NCI-H1092 treated with DMSO at 0.1 percent for 48 hours (cell line): ENCODE measurements at regions not wholly inside any gene's neighbourhood (a gene's known extent, or its start where the extent isn't known, plus 50 kb on each side); places are given as distances from the start of the nearest gene placed in this dataset.
A peak's percentile ranks its signal among the peaks of the same experiment; 100 is the strongest.
"Not testable (repeated sequence)": the region's sequence is repeated elsewhere in the genome, so short reads cannot be mapped to it uniquely, and the experiment has no call there.

ENCODE experiments used
- DNase-seq: peaks from one replicate; lab custom pipeline; 2025; lab: John Stamatoyannopoulos, UW

GRCh38 chr4:4037399-4038138, 189.2 kb downstream of the OTOP1 start:
- not testable (repeated sequence) for DNase-seq

- not testable (repeated sequence) for DNase-seq
These were observed 180.9 kb downstream of the OTOP1 start for GRCh38 chr4:4045823-4046222.

GRCh38 chr4:4046686-4047085, 180.0 kb downstream of the OTOP1 start:
- not testable (repeated sequence) for DNase-seq

- DNase-seq: not testable (repeated sequence)
These were observed 179.5 kb downstream of the OTOP1 start for GRCh38 chr4:4047202-4047601.

- DNase-seq: not testable (repeated sequence)
These were observed 178.5 kb downstream of the OTOP1 start for GRCh38 chr4:4048227-4048626.

GRCh38 chr4:4050781-4051180, 175.9 kb downstream of the OTOP1 start:
- not testable (repeated sequence) for DNase-seq

- DNase-seq: not testable (repeated sequence)
These were observed 173.8 kb downstream of the OTOP1 start for GRCh38 chr4:4052933-4053332.

- DNase-seq: not testable (repeated sequence)
These were observed 169.5 kb downstream of the OTOP1 start for GRCh38 chr4:4057226-4057625.

- DNase-seq: not testable (repeated sequence)
These were observed 142.6 kb downstream of the OTOP1 start for GRCh38 chr4:4084171-4084570.

GRCh38 chr4:4089716-4090419, 136.9 kb downstream of the OTOP1 start:
- not testable (repeated sequence) for DNase-seq

GRCh38 chr4:4090720-4091119, 136.0 kb downstream of the OTOP1 start:
- not testable (repeated sequence) for DNase-seq

GRCh38 chr4:4092159-4092558, 134.6 kb downstream of the OTOP1 start:
- not testable (repeated sequence) for DNase-seq

GRCh38 chr4:4099610-4100009, 127.1 kb downstream of the OTOP1 start:
- DNase-seq: not testable (repeated sequence)

- not testable (repeated sequence) for DNase-seq
These were observed 119.8 kb downstream of the OTOP1 start for GRCh38 chr4:4106923-4107322.

GRCh38 chr4:4107411-4108107, 119.2 kb downstream of the OTOP1 start:
- peak; percentile 63 for DNase-seq

GRCh38 chr4:4115381-4115780, 111.3 kb downstream of the OTOP1 start:
- not testable (repeated sequence) for DNase-seq

- not testable (repeated sequence) for DNase-seq
These were observed 109.8 kb downstream of the OTOP1 start for GRCh38 chr4:4116901-4117300.

- DNase-seq: not testable (repeated sequence)
These were observed 92.4 kb downstream of the OTOP1 start for GRCh38 chr4:4134368-4134767.

GRCh38 chr4:4136621-4137020, 90.1 kb downstream of the OTOP1 start:
- not testable (repeated sequence) for DNase-seq
